Fibroblast of gingiva (primary cell): ENCODE measurements at regions not wholly inside any gene's neighbourhood (a gene's known extent, or its start where the extent isn't known, plus 50 kb on each side); places are given as distances from the start of the nearest gene placed in this dataset.
A peak's percentile ranks its signal among the peaks of the same experiment; 100 is the strongest.

Experiments
- DNase-seq: peaks from one replicate; pipeline ENCODE4 v3.0.0-alpha.2; 2011; ENCODE audit warnings: low read depth

DNA sequence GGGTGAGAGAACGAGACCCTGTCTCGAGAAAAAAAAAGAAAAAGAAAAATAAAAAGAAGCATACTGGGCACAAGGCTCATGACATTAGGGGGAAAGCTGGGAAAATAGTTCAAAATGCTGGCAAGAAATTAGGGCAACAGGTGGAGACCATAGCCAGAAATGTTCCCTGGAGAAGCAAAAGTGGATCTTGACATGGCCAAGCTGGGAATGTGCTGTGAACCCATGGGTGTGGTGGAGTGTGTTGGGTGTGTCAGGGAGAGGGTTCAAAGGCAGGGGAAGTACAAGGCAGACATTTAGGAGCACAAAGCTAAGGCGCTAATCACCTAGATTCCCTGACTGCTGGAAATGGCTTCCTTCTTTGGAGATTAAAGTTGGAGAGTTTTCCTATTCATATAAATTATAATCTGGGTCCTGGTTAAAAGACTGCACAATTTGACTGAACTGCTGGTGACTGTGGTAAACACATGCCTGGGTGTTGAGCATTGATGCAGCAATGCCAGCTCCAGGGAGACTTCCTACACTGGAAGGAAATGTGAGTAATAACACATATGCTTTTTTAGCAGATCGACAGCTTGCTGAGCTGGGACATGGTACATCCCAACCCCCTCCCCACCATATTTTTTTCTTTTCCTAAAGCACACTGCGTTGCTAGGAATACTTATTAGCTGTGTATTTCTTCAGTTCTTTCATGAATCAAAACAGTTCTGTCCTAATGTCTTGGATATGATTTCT, 70.1 kb upstream of the ARHGAP21 start:
- peak; percentile 15 for DNase-seq

DNA sequence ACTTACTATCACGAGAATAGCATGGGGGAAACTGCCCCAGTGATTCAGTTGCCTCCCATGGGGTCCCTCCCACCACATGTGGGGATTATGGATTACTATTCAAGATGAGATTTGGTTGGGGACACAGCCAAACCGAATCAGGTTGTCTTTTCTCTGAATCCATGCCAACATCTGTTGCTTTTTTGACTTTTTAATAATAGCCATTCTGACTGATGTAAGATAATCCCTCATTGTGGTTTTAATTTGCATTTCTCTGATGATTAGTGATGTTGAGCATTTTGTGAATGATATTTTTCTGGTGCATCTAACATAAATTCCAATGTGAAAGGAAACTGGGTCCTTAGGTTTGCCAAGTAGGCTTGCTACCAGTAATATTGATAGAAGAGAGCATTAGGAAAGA, 69.0 kb upstream of the ARHGAP21 start:
- peak; percentile 42 for DNase-seq

DNA sequence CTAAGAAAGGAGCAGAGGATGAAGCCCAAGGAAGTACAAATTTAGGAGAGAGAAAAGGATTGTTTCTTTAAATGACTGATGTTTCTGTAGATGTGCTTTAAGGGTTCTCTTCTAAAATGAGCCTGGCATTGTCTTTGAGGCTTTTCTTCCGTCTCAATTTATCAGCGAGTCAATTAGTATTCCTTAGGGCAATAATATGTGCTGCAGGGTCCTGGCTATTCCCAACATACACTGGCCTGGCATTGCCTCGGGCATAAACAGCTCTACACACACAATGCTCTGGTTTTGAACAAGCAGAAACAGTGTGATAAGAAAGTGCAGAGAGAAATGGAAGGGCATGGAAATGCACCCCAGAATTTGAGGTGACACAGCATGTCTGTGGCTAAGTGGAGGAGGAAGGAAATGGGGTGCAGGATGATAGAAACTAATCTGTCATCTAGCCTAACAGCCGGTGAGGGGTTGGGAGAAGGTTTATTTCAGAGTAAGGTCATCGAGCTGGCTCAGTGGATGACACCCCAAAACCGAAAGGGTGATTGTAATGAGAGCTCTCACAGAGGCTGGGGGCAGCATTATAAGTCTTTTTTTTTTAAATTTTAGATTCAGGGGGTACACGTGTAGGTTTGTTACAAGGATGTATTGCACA, 67.5 kb upstream of the ARHGAP21 start:
- no peak for DNase-seq

DNA sequence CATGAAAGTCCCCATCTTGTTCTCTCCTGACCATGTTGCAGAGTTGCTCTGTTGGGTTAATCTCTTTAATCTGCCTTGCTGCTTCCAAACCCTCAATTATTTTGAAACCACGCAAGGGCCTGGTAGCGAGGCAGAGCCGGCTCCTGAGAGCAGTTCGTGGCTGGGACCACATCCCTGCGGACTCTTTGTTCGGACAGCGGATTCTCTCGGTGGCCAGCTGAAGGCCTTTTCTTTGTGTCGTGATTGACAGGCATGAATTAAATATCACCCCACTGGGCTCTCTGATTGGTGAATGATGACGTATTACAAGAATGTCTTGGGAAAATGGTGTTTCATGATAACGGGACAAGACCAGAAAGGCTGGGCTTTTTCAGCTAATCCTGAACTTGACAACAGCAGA, 66.9 kb upstream of the ARHGAP21 start:
- DNase-seq = no peak

DNA sequence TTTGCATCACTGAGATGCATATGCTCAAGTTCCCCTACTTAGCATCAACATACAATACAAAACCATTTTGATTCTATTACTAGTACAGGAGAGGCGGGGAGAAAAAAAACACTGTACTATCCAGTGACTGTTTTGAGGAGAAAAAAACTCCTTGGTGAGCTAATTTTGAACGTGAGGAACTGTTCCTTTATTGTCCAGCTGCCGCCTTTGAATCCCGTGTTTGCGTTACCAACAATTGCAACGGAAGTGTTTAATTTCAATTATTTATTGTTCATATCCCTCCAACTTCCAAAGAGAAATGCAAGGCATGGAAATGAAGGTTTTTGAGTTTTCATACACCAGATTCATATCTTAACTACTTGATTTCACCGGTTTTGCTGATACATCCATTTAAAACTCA, 66.4 kb upstream of the ARHGAP21 start:
- no peak for DNase-seq

DNA sequence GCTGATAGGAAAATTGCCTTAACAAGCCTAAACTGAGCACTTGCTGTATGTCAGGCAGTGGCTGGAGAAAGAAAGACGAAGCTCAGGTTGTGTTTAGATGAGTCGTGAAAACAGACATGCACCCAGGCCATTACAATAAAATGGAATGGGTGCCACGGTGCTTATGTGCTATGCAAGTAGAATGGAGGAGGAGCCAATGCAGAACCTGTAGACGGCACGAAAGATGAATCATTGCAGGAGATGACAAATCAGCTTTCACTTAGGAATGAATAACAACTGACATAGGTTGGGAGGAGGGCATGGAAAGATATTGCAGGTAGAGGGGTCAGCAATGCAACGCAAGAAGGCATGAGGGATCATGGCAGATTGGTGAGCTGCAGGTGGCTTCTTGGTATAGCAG, 61.2 kb upstream of the ARHGAP21 start:
- DNase-seq = no peak

DNA sequence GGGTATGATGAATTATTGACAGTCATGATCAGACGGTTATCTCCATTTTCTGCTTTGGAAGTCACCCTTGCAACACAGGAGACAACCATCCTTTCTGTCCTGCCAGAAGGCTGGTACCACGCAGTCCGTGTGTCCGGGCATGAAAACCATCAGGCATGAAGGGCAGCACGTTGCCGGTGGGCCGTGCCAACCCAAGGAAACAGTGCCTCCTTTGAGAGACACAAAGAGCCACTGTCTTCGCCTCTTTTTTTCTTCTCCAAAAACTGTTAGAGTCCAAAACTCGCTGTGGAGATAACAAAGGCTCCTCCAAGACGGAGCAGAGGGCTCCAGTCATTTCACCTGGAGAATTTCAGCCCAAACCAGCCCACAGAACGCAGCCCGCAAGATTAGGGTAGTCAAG, 60.4 kb upstream of the ARHGAP21 start:
- no peak for DNase-seq

DNA sequence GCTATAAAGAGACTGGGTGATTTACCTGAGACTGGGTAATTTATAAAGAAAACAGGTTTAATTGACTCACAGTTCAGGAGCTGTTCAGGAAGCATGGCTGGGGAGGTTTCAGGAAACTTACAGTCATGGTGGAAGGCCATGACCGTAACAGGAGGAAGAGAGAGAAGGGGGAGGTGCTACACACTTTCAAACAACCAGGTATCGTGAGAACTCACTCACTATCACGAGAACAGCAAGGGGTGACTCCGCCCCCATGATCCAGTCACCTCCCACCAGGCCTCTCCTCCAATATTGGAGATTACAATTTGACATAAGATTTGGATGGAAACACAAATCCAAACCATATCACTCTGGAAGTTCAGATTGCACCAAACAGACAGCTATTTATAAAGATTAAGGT, 59.8 kb upstream of the ARHGAP21 start:
- DNase-seq = no peak

DNA sequence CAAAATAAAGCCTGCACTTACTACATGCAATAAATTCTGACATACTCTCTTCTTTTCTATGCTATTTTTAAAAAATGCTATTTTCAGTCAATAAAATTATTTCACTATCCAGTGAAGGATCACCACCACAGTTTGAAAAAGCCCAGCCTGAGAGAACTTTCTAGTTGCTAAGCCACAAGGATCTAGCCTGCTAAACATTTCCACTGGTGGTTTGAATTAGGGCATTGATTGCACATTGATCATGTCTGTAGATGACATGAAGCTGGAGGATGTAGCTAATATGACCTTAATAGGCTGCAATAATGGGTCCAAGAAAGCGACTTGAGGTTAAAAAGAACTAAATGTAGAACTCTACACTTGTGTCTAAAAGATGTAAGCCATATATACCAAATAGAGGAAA, 56.0 kb upstream of the ARHGAP21 start:
- DNase-seq = no peak

DNA sequence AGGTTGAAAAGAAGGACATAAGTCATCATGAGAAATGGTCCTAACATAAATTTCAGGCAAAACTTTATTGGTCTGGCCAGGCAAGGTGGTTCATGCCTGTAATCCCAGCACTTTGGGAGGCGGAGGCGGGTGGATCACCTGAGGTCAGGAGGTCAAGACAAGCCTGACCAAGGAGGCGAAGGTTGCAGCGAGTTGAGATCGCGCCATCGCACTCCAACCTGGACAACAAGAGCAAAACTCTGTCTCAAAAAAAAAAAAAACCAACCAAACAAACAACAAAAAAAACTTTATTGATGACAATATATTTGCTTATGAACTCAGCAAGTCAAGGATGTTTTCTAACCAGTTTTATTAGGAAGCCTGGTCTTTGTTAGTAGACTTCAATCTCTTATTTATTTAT, 54.6 kb upstream of the ARHGAP21 start:
- DNase-seq = no peak

DNA sequence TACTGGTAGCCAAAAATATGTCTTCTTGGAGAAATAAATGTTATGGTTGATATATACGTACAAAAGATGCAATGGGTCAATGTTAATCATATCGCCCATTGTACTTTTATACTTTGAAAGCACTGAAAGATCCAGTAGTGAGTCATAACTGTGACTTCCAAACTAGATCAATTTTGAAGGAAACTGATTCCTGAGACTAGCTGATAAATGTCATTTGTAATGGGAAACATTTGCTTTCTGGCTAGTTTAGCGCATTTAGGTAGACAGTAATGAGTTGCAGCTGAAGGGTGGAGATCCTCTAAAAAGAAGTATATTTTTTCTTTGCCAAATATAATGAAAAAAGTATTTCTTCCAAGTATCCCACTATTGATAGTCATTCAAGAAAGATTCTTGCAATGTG, 53.5 kb upstream of the ARHGAP21 start:
- no peak for DNase-seq

DNA sequence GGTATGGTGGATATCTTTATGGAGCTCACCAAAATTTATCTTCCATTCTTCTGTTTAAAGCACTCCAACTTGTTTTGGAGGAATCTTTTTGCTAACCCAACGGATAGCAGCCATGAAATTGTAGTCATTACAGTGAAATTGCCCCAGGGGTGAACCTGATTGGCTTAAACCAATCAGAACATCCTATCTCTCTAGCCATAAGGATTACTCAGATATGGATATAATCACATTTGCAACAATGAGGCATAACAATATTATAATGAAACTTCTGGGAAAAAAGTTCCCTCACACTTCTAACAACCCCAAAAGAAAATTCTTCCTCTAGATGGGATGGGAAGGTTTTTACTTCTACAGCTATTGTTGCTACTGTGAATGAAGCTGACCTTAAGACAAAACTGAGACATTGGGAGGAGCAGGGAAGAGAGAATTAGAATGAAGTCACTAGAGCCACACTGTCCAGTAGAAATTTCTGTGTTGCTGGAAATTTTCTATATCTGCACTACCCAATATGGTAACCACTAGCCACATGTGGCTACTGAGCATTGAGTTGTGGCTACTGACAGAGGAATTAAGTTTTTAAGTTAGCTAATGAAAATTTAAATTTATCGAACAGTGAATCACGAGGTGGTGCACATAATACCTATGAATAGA, 50.4 kb upstream of the ARHGAP21 start:
- no peak for DNase-seq
